Endothelial cell (in vitro differentiated cells): ENCODE measurements at regions not wholly inside any gene's neighbourhood (a gene's known extent, or its start where the extent isn't known, plus 50 kb on each side); places are given as distances from the start of the nearest gene placed in this dataset.

ENCODE experiments used
- DNase-seq: peaks from one replicate; pipeline ENCODE4 v3.0.0; 2021; ENCODE audit warnings: low spot score
- H3K27ac Mint-ChIP-seq: one replicate; pipeline ENCODE4 v1.8.0; 2021; ENCODE audit warnings: mixed read lengths, inconsistent platforms; ENCODE audit not compliant: unreplicated experiment
- H3K27me3 Mint-ChIP-seq: one replicate; pipeline ENCODE4 v1.8.0; 2021; ENCODE audit warnings: mild to moderate bottlenecking, moderate library complexity, mixed read lengths, inconsistent platforms; ENCODE audit not compliant: unreplicated experiment
- H3K36me3 Mint-ChIP-seq: one replicate; pipeline ENCODE4 v1.8.0; 2021; ENCODE audit warnings: mild to moderate bottlenecking, low read depth, mixed read lengths, inconsistent platforms; ENCODE audit not compliant: unreplicated experiment
- H3K4me1 Mint-ChIP-seq: one replicate; pipeline ENCODE4 v1.8.0; 2021; ENCODE audit warnings: mild to moderate bottlenecking, mixed read lengths, inconsistent platforms; ENCODE audit not compliant: unreplicated experiment
- H3K4me3 Mint-ChIP-seq: one replicate; pipeline ENCODE4 v1.8.0; 2021; ENCODE audit warnings: mild to moderate bottlenecking, mixed read lengths, inconsistent platforms; ENCODE audit not compliant: unreplicated experiment
- H3K9me3 Mint-ChIP-seq: one replicate; pipeline ENCODE4 v1.8.0; 2021; ENCODE audit warnings: mixed read lengths, inconsistent platforms; ENCODE audit not compliant: unreplicated experiment
- TF ChIP-seq, protein P1 (sequence below): fragments of 200-600 bp; sonication (generic); IDR thresholded peaks from one replicate; pipeline ENCODE4 v1.5.0; 2021; ENCODE audit warnings: antibody characterized with exemption; ENCODE audit not compliant: unreplicated experiment

DNA sequence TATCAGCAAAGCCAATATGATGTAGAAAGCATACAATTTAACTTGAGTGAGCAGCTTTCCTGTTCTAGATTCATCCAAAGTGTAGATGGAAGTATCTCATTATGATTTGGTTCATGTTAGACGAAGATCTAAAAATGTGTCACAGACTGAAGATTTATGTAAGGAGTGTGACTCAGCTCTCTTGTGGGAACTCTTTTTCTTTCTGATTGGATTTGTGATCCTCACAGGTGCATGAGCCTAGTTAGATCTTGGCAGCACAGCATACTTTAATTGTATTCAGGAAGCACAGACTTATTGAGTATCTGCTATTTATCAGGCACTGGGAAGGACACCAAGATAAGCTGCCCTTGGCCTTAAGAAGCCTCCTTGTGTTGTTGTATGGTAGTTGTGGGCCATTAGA is 147.1 kb downstream of the C11orf91 start:
- TF ChIP-seq, protein P1, sequence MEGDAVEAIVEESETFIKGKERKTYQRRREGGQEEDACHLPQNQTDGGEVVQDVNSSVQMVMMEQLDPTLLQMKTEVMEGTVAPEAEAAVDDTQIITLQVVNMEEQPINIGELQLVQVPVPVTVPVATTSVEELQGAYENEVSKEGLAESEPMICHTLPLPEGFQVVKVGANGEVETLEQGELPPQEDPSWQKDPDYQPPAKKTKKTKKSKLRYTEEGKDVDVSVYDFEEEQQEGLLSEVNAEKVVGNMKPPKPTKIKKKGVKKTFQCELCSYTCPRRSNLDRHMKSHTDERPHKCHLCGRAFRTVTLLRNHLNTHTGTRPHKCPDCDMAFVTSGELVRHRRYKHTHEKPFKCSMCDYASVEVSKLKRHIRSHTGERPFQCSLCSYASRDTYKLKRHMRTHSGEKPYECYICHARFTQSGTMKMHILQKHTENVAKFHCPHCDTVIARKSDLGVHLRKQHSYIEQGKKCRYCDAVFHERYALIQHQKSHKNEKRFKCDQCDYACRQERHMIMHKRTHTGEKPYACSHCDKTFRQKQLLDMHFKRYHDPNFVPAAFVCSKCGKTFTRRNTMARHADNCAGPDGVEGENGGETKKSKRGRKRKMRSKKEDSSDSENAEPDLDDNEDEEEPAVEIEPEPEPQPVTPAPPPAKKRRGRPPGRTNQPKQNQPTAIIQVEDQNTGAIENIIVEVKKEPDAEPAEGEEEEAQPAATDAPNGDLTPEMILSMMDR, result no peak
- H3K36me3 Mint-ChIP-seq, result no peaks in the 10 kb centered on the region

GRCh38 chr11:33552756-33553155 is 147.9 kb downstream of the C11orf91 start:
- no peak for DNase-seq
- TF ChIP-seq, protein P1, result no peak
- Mint-ChIP-seq H3K36me3 (no peaks in the 10 kb centered on the region), H3K27me3 (no peaks in the 10 kb centered on the region), H3K4me1 (peaks cover 3% of the 10 kb centered on the region), H3K27ac (no peak overlapping the region), H3K9me3 (no peaks in the 10 kb centered on the region), H3K4me3 (no peak overlapping the region)

More for the DNA sequence above, 147.1 kb downstream of the C11orf91 start:
- Mint-ChIP-seq H3K9me3 (no peaks in the 10 kb centered on the region), H3K27me3 (no peaks in the 10 kb centered on the region), H3K27ac (no peak overlapping the region), H3K4me1 (peaks cover 3% of the 10 kb centered on the region), H3K4me3 (no peak overlapping the region)
- DNase-seq, result no peak

DNA sequence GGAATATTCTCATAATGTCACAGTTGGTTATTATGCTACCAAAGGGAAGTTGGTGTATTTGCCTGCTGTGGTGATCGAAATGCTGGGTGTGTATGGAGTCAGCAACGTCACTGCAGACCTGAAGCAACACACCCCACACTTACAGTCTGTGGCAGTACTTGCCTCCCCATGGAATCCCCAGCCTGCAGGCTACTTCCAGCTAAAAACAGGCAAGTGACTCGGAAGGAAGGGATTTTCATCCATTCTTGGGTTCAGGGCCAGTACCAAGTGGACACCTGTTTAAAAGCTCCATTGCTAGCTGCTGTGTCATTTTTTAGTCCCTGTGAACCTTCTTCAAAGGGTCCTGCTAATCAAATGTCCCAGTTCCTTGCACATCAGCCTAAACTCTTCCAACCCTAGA is 149.6 kb downstream of the C11orf91 start:
- H3K36me3 Mint-ChIP-seq, result no peaks in the 10 kb centered on the region
- H3K27ac Mint-ChIP-seq, result no peak overlapping the region
- H3K27me3 Mint-ChIP-seq, result no peaks in the 10 kb centered on the region
- TF ChIP-seq, protein P1, result no peak
- no peaks in the 10 kb centered on the region for H3K9me3 Mint-ChIP-seq
- DNase-seq, result no peak
- H3K4me3 Mint-ChIP-seq, result no peak overlapping the region
- peaks cover 3% of the 10 kb centered on the region for H3K4me1 Mint-ChIP-seq

DNA sequence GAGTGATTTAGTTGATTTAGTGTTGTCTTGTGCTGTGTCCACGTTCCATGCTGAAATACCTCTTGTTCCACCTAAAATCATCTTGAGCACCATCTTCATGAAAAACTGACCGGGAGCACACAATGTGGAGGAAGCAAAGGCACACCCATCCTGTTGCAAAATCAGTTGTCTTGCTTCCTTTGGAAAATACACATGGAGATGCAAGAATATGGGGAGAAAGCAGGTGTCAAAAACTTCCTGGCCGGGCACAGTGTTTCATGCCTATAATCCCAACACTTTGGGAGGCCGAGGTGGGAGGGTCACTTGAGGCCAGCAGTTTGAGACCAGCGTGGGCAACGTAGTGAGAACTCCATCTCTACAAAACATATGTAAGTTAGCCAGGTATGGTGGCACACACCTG is 151.1 kb downstream of the C11orf91 start:
- peaks cover 3% of the 10 kb centered on the region for H3K4me1 Mint-ChIP-seq
- H3K9me3 Mint-ChIP-seq, result no peaks in the 10 kb centered on the region
- H3K27me3 Mint-ChIP-seq, result no peaks in the 10 kb centered on the region
- no peak for DNase-seq
- TF ChIP-seq, protein P1, result no peak
- no peak overlapping the region for H3K27ac Mint-ChIP-seq
- H3K36me3 Mint-ChIP-seq, result peaks cover under 1% of the 10 kb centered on the region
- no peak overlapping the region for H3K4me3 Mint-ChIP-seq

- Mint-ChIP-seq H3K27ac (no peak overlapping the region), H3K4me3 (no peak overlapping the region), H3K27me3 (peaks cover 2% of the 10 kb centered on the region), H3K4me1 (peaks cover 13% of the 10 kb centered on the region), H3K9me3 (no peaks in the 10 kb centered on the region), H3K36me3 (peaks cover 9% of the 10 kb centered on the region)
- DNase-seq, result no peak
- TF ChIP-seq, protein P1, result no peak
These were observed 154.7 kb downstream of the C11orf91 start for GRCh38 chr11:33545931-33546330.
